Activated CD4-positive, alpha-beta T cell treated with anti-CD3 and anti-CD28 coated beads, Interleukin-2, Interleukin-6, amounts not matched to agents 100 ng/mL and 50 ng/mL, durations not matched to agents 16 hours and 8 hours (primary cell): ENCODE measurements at regions not wholly inside any gene's neighbourhood (a gene's known extent, or its start where the extent isn't known, plus 50 kb on each side); places are given as distances from the start of the nearest gene placed in this dataset.
A peak's percentile ranks its signal among the peaks of the same experiment; 100 is the strongest.

Experiments used
- DNase-seq: peaks from one replicate; pipeline ENCODE4 v3.0.0-alpha.2; 2020

GRCh38 chr3:103385961-103386656 is 951.3 kb downstream of the ZPLD1 start:
- DNase-seq = no peak

GRCh38 chr3:103388214-103388613 is 953.4 kb downstream of the ZPLD1 start:
- DNase-seq = no peak

GRCh38 chr3:103389356-103389755 is 954.5 kb downstream of the ZPLD1 start:
- no peak for DNase-seq

- no peak for DNase-seq
Measured at GRCh38 chr3:103393395-103394186, 958.8 kb downstream of the ZPLD1 start.

- DNase-seq = no peak
Measured at GRCh38 chr3:103403191-103403590, 968.4 kb downstream of the ZPLD1 start.

GRCh38 chr3:103406320-103406850 is 971.6 kb downstream of the ZPLD1 start:
- DNase-seq = no peak

GRCh38 chr3:103410231-103410630 is 975.4 kb downstream of the ZPLD1 start:
- no peak for DNase-seq

GRCh38 chr3:103421460-103421859 is 986.6 kb downstream of the ZPLD1 start:
- DNase-seq = no peak

- DNase-seq = no peak
Measured at GRCh38 chr3:103437883-103438282, 1003.1 kb downstream of the ZPLD1 start.

- peak; percentile 1 for DNase-seq
Measured at GRCh38 chr3:103440539-103441203, 1005.9 kb downstream of the ZPLD1 start.

- DNase-seq = no peak
Measured at GRCh38 chr3:103446953-103447629, 1012.3 kb downstream of the ZPLD1 start.

- DNase-seq = no peak
Measured at GRCh38 chr3:103453152-103453551, 1018.3 kb downstream of the ZPLD1 start.

- DNase-seq = no peak
Measured at GRCh38 chr3:103459815-103460214, 1025.0 kb downstream of the ZPLD1 start.

- DNase-seq = no peak
Measured at GRCh38 chr3:103470498-103470897, 1035.7 kb downstream of the ZPLD1 start.

- no peak for DNase-seq
Measured at GRCh38 chr3:103494011-103494410, 1059.2 kb downstream of the ZPLD1 start.

- no peak for DNase-seq
Measured at GRCh38 chr3:103494512-103494911, 1059.7 kb downstream of the ZPLD1 start.

- no peak for DNase-seq
Measured at GRCh38 chr3:103495186-103495585, 1060.4 kb downstream of the ZPLD1 start.

- no peak for DNase-seq
Measured at GRCh38 chr3:103499132-103499900, 1064.5 kb downstream of the ZPLD1 start.

GRCh38 chr3:103499967-103500366 is 1065.2 kb downstream of the ZPLD1 start:
- DNase-seq = no peak

GRCh38 chr3:103510760-103511159 is 1075.9 kb downstream of the ZPLD1 start:
- no peak for DNase-seq

GRCh38 chr3:103511891-103512290 is 1077.1 kb downstream of the ZPLD1 start:
- no peak for DNase-seq

- DNase-seq = no peak
Measured at GRCh38 chr3:103512595-103512994, 1077.8 kb downstream of the ZPLD1 start.
